ENCODE measurements at regions not wholly inside any gene's neighbourhood (a gene's known extent, or its start where the extent isn't known, plus 50 kb on each side); places are given as distances from the start of the nearest gene placed in this dataset.

GRCh38 chr2:40896358-40896757 is 444.5 kb upstream of the SLC8A1 start:
- TF ChIP-seq CTCF (IDR thresholded peaks at IDR 0.05) (no peak), POLR2A (IDR thresholded peaks at IDR 0.05) (no peak)
